ENCODE measurements at regions not wholly inside any gene's neighbourhood (a gene's known extent, or its start where the extent isn't known, plus 50 kb on each side); places are given as distances from the start of the nearest gene placed in this dataset.
"Not testable (repeated sequence)": the region's sequence is repeated elsewhere in the genome, so short reads cannot be mapped to it uniquely, and the experiment has no call there.

DNA sequence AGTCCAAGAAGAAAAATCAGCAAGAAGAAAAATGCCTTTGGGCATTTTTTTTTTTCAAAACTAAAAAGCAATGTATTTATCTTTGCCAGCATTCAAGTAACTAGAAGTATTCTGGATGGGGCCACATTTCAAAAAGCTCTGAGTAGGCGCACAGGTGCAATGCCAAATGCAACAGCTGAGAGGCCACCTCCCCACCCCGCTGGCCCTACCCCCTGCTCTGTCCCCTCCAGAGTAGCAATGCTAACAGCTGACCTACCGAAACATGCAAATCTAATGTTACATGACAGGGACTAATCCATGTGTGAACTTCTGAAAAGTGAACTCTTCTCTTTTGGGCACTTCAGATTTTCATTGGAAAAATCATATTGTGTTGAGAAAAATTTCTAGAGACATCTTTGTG, 153.7 kb upstream of the SLC38A2 start:
- no peak for DNase-seq (ENCODE audit: low read depth in 3 of 3, low spot score in 2 of 3)

DNA sequence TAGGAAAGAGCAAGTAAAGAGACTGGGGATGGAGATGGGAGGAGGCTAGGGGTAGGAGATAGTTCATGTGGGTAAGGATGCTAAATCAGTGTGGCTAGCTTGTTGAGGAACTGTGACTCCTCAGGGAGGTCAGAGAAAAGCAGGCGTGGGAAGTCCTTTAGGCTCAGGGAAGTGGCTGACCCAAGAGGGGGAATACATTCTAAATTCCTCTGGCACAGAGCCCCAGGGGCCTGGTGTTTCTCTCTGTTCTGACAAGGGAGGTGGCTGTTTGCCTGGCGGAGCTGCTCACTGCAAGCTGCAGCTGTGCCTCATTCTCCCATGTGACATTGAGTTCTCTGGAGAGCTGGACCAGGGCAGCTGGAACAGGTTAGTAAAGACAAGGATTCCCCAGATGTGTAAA, 152.2 kb upstream of the SLC38A2 start:
- peak in 2 of 3 donors; percentile 37 to 38 for DNase-seq (ENCODE audit: low read depth in 3 of 3, low spot score in 2 of 3)

DNA sequence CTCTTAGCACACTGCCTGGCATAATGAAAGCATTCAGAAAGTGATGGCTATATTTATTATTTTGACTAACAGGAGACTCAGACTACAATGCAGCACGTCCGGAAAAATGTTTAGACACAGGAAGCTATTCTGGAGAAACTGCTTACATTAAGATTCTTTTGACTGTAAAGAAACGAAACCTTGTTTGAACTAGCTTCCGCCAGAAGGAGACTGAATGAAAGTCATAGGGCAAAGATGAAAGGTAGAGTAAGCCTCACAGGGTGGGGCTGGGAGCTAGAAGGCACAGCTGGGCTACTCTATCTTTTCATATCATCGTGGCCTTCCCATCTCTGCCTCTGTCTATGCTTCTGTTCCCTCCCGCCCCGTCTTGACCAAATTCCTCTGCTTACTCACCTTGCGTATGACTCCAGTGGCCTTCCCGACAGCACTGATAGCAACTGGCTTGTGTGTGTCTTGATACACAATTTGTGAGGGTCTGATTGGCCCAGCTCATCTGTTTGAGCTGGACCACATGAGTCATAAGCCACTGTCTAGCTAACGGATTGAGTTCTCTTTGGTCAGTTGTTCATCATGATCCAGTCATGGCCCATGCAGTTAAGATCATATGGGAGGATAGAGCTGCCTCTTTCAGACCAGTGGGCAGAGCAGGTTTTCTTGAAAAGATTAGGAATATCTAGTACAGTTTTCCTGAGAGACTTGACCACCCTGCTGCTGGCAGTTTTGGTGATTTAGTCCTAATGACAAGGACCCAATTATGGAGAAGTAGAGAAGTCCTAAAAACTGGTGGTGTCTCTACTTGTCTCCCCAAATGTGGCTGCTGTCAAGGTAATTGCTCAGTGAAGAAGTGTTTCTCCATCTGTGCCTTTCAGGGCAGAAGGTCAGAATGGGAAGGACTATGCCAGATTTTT, 151.5 kb upstream of the SLC38A2 start:
- DNase-seq (ENCODE audit: low read depth in 3 of 3, low spot score in 2 of 3), result no peak

DNA sequence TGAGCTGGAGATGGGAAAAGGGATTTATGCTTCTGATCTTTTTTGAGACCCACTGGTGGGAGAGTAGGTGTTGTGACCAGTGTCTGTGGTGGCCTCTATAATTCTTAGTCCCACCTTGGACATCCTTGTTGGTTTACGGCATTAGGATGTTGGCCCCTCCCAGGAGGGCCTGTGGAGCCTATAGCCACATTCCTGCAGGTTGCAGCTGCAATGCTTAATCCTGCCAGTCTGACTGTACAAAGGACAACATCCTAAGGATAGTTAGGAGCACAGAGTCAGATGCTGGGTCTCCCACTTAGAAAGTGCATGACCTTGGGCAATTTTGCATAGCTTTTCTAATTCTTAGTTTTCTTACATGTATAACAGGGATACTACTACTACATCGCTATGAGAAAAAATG, 150.9 kb upstream of the SLC38A2 start:
- no peak for DNase-seq (ENCODE audit: low read depth in 3 of 3, low spot score in 2 of 3)

DNA sequence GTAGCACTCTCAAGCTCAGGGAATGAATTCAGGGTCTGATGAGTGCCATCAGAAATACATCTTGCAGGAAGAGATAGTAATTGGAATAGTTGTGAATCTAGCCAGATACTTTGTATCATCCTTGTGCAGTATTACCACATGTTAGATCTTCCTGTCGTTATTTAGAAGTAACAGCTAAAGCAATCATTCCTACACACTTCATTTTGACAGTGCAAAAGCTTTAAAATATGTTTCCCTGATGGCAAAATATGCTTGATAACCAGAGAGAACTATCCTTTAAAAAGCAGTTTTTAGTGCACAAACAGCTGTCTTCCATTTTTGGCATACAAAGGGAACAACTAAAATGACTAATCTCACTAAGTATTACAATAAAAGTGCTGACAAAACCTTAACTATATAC, 149.5 kb upstream of the SLC38A2 start:
- no peak for DNase-seq (ENCODE audit: low read depth in 3 of 3, low spot score in 2 of 3)

DNA sequence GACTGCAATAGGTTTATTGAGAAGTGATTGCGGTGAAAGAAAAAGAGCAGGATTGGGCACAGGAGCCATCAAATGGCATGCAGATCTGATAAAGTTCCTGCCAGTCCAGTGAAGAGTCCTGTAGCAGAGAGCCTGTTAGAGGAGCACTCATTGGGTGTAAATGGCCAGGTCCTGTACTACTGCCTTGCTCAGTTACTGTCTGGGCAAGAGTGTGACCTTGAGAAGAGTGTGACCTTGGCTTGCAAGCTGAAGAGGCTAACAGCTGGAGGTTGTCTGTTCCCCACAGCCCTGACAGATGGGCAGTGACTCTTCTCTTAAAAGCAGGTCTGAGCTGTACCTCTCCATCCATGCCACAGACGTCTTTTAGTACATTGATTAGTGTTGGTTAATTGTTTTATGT, 148.6 kb upstream of the SLC38A2 start:
- no peak for DNase-seq (ENCODE audit: low read depth in 3 of 3, low spot score in 2 of 3)

DNA sequence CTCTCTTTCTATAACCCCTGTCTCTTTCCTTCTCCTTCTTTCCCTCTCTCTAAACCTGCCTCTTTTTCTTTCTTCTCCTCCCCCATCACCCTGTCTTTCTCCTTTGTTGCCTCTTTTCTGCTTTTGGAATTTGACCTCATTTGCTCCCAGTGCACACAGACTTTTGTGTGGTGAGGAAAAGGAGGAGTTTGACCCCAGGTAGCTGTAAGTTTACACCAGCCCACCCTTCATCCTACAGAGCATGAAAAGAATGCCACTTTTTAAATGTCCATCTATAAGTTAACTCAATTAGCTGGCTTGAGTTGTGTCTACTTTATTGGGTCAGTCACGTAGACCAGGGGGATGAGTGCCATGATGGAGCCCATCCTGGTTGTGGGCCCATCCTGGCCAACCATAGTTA, 146.8 kb upstream of the SLC38A2 start:
- no peak for DNase-seq (ENCODE audit: low read depth in 3 of 3, low spot score in 2 of 3)

DNA sequence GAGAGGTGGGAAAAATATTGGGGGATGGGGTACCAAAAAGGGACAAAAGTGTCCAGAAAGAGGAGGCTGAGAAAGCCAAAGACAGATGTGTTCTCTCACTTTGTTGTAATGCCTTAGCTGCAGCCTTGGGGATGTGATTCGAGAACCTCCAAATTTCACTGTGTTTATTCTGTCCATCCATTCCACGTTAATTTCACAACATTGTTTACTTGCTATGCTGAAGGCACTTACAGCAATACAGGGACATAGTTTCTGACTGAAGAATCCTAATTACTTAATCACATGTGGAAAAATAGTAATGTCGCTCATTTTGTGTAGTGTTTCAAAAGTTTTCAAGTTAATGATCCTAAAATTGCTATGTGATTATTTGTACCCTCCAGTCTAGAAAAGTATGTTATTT, 146.2 kb upstream of the SLC38A2 start:
- no peak for DNase-seq (ENCODE audit: low read depth in 3 of 3, low spot score in 2 of 3)

DNA sequence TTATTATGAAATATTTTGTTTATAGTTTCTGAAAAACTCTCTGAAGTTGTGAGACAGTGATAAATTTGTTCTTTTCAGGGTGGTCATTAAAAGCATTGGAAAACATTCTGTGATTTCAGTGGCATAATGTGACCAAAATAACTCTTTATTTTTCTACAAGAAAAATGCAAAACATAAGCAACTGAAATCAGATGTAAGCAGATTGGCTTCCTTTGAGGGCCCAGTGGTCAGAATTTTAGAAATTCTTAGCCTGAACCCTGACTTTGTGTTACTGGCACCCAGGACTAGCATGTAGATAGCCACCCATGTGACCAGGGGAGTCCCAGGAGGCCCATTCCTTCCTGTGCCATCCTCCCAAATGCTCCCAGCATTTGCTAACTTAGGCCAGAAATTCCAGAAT, 145.6 kb upstream of the SLC38A2 start:
- DNase-seq (ENCODE audit: low read depth in 3 of 3, low spot score in 2 of 3), result no peak

DNA sequence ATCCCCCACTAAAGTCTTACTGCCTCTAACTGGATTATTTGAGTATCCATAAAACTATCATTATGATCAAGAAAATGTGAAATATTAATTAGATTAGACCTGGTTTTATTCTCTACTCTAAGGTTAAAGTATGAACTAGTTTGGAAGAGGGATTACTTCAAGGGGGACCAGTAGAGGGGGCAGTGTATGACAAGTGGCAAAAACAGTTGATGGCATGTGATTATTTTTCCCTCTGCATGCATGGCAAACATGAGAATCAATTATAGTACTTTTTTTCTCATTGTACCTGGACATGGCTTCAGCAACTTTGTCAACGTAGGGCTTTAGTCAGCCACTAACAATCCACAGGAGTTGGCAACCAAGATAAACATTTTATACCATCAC, 145.0 kb upstream of the SLC38A2 start:
- DNase-seq (ENCODE audit: low read depth in 3 of 3, low spot score in 2 of 3), result no peak

DNA sequence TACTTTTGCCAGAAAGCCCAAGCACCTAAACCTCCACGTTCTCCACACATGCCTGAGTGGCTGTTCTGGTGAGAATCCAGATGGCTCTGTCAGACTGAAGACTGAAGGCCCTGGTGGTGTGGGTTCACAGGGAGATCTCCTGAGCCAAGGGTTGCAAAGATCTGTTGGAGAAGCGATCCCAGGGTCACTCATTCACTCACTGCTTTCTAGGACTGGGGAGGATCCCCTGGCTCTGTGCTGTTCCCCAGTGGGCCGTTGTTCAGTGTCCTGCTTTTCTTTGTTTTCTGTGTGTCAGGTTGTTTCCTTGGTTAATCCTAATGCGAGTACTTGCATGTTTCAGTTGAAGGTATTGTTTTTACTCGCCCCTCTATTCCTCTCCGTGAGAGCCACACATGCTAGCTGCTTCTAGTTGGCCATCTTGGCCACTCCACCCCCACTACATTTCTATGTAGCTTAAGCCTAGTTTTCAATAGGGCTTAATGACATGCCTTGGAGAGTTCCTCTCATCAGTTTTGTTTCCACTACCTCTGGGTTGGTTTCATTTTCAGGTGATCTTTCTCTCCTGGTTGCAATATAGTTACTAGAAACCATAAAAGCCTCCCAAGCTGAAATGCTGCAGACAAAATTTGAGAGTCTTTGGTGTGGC, 144.5 kb upstream of the SLC38A2 start:
- no peak for DNase-seq (ENCODE audit: low read depth in 3 of 3, low spot score in 2 of 3)

DNA sequence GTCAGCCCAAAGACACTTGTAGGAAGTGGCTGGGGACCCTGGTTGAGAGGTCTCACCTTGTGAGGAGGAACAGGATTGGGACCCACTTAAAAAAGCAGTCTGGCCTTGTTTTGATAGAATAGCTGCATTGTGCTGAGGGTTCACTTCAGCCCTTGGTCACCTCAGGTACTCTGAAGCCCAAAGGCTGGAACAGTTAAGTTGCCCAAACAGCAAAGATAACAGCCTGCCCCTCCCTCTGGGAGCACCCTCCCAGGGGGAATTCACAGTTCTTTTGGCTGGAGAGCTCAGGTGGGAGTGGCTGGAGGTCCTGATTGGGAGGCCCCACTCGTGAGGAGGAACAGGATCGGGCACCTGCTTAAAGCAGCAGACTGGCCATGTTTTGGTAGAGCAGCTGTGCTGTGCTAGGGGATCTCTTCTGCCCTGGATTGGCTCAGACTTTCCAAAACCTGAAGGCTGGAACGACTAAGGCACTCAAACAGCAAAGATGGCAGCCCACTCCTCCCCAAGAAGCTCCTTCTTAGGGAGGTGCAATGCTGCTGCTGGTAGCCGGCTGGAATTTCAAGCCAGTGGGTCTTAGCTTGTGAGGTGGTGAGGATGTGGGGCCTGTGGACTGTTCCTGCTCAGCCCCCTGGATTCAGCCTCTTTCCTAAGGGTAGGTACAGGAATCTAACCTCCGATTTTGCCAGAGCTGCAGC, 143.8 kb upstream of the SLC38A2 start:
- no peak for DNase-seq (ENCODE audit: low read depth in 3 of 3, low spot score in 2 of 3)

DNA sequence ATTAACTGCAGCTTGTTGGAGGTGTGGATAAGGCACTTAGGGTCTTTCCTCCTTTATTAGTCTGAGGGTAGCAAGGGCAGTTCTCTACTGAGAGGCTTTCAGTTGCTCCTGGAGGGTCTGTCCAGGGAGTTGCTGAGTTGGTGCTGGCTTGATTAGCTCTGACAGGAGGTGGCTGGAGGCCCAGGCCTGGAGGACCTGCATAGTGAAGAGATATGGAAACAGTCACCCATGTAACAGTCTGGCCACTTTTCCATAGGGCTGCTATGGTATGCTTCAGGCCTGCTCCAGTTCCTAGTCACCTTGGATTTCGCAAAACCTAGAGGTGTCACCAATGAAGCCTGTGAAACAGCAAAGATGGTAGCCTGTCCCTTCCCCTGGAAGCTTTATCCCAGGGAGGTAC, 143.3 kb upstream of the SLC38A2 start:
- no peak for DNase-seq (ENCODE audit: low read depth in 3 of 3, low spot score in 2 of 3)

DNA sequence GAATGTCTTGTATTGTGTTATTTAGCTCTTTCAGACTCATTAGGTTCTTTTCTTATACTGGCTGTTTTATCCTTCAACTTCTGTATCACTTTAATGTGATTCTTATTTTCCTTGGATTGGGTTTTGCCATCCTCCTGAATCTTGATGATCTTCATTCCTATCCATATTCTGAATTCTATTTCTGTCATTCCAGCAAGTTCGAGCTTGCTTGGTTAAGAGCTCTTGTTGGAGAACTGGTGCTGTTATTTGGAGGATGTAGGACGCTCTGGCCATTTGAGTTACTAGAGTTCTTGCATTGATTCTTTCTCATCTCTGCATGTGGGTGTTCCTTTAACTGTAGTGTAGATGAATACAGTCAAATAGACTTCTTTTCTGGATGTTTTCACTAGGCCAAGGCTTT, 142.3 kb upstream of the SLC38A2 start:
- no peak for DNase-seq (ENCODE audit: low read depth in 3 of 3, low spot score in 2 of 3)

DNA sequence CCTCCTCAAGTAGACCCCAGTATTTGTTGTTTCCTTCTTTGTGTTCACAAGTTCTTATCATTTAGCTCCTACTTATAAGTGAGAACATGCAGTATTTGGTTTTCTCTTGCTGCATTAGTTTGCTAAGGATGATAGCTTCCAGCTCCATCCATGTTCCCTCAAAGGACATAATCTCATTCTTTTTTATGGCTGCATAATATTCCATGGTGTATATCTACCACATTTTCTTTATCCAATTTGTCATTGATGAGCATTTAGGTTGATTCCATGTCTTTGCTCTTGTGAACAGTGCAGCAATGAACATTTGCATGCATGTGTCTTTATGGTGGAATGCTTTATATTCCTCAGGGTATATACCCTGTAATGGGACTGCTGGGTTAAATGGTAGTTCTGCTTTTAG, 137.7 kb upstream of the SLC38A2 start:
- DNase-seq (ENCODE audit: low read depth in 3 of 3, low spot score in 2 of 3), result not testable (repeated sequence)

DNA sequence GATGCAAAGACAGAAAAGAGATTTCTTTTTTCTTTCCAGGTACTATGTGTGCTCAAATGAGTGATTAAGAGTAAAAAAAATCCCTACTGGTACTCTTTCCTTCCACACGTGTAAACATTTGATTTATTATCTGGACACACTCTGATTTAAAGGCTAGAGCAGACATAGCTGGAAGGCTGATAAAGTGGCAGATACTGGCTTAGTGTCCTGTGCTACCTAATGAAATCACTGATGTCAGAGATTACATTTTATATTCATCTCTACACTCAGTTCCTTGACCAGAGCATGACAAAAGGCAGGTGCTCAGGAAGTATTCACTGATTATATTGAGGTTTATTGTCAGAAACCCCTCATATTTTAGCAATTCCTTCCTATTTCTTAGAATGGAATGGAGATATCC, 136.6 kb upstream of the SLC38A2 start:
- DNase-seq (ENCODE audit: low read depth in 3 of 3, low spot score in 2 of 3), result no peak

DNA sequence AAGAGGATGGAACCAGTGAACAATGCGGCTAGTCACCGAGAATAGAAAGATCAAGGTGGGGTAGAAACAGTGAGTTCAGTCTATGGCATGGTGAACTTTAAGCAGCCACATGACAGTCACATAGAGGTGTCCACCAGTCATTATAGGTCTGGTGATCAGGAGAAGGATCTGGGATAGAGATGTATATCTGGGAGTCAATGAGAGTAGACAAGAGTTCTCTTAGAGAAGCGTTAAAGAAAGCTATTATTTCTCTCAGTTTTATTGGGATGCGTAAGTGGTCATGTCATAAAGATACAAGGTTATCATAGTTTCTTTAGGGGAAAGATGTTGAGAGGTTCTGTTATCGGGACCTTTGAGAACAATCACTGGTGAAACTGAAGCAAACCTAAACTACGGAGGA, 136.1 kb upstream of the SLC38A2 start:
- no peak for DNase-seq (ENCODE audit: low read depth in 3 of 3, low spot score in 2 of 3)

DNA sequence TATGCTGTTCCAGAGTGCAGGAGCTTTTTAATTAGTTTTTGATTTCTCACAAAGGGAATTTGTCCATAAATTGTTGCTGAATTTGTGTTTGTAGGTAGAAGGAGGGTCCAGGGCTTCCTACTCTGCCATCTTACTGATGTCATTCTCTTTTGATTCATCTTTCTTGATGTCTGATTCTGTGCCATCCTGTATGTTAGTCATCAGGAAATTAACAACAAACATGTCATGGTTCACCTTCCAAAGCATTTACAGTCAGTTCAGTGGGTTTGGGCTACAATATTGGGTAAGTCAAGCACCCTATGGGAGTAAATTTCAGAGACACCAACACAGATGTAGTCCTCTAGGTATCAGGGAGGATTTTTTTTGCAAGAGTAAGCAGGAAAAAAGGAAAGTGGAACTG, 135.2 kb upstream of the SLC38A2 start:
- no peak for DNase-seq (ENCODE audit: low read depth in 3 of 3, low spot score in 2 of 3)

DNA sequence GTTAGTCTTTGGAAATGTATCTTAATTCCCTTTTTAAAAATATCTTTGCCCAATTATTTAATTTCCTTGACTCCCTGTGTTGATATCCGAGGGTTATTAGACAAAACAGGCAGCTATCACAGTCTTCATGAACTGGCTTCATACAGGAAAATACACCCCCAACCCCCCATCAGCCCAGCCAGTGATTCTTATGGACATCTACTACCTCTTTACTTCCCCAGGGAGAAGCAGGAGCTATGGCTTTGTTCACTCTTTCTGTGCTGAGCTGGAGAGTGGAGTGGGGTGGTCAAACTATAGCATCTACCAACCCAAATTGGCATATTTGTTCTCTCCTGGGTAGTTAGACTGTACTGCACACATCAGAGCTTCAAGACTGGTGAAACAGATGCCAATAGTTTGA, 134.4 kb upstream of the SLC38A2 start:
- no peak for DNase-seq (ENCODE audit: low read depth in 3 of 3, low spot score in 2 of 3)

DNA sequence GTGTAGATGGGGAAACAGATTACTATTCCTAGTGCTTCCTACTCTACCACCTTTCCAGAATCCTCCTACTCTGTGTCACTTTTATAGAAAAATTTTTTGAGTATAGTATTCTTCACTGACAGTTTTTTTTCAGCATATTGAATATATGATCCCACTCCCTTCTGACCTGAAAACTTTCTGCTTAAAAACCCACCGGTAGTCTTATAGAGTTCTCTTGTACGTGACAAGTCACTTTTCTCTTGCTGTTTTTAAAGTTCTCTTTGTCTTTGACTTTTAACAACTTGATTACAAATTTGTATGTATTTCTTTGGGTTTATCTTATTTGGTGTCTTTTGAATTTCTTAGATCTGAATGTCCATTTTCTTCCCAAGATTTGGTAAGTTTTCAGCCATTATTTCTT, 133.6 kb upstream of the SLC38A2 start:
- DNase-seq (ENCODE audit: low read depth in 3 of 3, low spot score in 2 of 3), result no peak

DNA sequence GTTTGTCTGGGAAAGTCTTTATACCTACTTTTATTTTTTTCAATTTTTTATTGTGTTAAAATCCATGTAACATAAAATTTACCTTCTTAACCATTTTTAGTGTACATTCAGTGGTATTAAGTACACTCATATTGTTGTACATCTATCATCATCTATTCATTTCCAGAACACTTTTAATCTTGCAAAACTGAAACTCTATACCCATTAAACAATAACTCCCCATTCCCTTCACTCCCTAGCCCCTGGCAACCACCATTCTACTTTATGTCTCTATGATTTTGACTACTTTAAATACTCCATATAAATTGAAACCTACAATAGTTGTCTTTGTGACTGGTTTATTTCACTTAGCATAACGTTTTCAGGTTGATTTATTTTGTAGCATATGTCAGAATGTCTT, 131.9 kb upstream of the SLC38A2 start:
- no peak for DNase-seq (ENCODE audit: low read depth in 3 of 3, low spot score in 2 of 3)

DNA sequence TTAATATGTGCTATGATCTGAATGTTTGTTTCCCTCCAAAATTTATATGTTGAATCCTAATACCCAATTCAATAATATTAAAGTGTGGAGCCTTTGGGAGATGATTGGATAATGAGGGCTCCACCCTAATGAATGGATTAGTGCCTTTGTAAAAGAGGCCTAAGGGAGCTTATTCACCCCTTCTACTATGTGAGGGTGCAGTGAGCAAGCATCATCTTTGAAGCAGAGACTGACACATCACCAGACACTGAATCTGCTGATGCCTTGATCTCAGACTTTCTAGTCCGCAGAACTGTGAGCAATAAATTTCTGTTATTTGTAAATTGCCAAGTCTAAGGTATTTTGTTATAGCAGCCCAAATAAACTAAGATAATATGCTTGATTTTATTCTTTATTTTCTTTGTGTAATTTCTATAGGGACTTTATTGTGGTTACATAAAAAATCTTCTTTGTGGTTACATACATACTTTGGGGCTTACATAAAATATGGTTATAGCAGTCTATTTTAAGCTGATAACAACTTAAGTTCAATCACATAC, 131.1 kb upstream of the SLC38A2 start:
- no peak for DNase-seq (ENCODE audit: low read depth in 3 of 3, low spot score in 2 of 3)
